HG03575 (cell line): ENCODE measurements at regions not wholly inside any gene's neighbourhood (a gene's known extent, or its start where the extent isn't known, plus 50 kb on each side); places are given as distances from the start of the nearest gene placed in this dataset.

Source experiments
- ATAC-seq: cut with Tn5 transposase; IDR thresholded peaks from one replicate; pipeline ENCODE4 v1.9.1; 2021; ENCODE audit not compliant: unreplicated experiment, insufficient number of reproducible peaks, low FRiP score; ENCODE audit errors: extremely low read depth

DNA sequence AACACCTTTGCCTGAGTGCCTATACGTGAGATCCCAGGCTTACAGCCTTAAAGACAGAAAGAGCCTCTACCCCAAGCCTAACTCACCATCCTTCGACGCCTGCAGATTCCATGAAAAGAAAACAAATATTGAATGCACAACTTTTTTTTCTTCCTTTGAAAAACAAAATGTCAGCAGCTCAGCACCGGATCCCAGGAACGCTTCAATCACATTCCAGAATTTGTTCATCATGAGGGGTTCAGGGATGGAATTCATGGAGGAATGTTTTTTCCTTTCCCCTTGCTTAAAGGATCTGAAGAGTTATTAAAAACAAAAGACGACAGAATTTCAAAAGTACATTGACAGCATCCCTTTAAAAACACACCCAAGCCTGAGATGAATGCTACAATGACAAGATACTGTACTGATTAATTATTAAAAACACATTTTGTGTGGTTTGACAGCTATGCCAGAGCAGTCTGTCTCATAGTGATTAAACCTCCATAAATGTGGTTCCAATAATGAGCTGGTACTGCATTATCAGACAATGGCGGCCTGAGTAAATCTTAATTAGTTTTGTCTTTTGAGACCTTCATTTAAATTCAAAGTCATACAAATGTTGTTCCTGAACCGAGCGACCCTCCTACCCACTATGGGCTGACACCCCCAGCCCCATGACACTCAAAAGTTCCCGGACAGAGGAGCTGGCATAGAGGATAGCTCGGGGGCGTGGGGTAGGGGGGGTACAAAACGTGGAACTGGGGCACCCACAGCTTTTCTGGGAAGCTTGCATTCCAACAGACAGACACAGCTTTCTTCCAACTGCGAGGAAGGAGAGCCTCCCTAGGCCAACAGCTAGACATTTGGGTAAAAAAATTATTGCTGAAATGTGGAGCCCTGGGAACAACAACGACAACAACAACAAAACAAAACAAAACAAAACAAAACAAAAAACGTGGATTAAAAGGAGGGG lies 227.5 kb downstream of the TTC32 start:
- ATAC-seq: no peak

DNA sequence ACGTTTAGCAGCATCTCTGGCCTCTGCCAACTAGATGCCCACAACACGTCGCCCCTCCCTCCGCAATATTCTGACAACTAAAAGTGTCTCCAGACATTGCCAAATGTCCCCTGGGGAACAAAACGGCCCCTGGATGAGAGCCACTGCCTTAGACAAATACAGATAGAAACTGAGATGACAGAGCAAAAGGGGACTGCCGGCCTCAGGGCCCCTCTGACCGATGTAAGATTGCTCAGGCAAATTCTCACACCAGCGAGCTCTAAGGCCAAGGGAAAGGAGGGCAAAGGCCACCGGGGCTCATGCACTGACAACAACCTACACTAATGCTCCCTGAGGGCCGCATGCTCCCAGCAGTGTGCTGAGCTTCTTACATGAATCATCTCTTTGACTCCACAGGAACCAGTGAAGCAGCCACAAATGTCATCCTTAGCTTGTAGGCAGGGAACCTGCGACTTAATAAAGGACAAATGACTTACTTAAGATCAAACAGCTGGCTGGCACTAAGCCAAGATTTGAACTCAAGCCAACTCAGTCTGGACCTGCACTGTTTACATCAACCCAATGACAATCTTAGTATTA lies 228.5 kb downstream of the TTC32 start:
- no peak for ATAC-seq

DNA sequence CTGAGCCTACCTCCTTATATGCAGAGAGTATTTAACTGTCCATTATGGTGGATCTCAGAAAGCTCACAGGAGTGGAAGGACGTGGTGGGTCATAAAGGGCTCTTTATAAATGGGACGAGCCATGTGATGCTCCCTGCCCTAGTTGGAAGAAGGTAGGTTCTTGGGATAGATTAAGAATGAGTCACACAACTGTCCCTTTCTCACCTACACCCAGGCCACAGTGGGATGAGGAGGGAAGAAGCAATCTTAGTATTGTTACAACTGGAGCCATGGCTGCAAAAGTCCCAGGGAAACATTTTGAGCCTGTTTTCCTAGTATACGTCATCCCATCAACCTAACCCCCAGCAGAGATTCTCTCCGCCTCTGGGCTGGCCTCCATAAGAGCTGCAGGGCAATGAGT lies 229.9 kb downstream of the TTC32 start:
- ATAC-seq: no peak

DNA sequence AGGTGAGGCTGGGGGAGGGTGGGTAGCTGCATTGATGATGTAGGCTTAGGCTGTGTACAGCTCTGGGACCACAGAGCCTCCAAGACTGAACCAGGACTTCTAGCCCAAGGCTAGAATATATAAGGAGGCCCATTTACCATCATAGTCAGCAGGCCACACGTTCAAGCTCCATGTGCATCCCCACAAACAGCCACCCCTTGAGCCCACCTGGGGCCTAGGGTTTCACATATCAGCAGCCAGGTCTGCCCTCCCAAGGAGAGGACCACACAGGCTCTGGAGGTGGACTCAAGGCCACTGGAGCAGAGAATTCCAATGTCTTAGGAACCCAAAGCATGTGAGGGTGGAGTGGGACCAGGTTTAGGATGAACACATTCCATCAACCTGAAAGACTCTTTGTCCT lies 230.5 kb downstream of the TTC32 start:
- no peak for ATAC-seq

DNA sequence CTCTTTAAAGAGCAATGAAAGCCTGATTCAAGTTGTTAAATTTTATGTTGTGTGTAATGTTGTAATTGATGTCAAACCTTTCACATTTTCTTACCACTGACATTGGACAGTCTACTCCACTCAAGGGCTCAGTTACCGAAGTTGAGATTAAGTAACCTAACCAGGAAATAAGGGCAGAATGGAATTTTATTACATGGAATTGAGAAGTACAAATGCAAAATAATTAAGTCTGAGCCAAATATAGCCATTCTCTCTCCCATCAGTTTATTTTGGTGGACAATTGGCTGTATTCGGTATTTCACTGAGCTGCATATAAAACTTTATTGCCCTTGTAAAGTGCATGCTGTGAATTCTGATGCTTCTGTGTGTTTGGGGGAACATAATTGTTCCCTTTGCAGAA lies 231.5 kb downstream of the TTC32 start:
- no peak for ATAC-seq

DNA sequence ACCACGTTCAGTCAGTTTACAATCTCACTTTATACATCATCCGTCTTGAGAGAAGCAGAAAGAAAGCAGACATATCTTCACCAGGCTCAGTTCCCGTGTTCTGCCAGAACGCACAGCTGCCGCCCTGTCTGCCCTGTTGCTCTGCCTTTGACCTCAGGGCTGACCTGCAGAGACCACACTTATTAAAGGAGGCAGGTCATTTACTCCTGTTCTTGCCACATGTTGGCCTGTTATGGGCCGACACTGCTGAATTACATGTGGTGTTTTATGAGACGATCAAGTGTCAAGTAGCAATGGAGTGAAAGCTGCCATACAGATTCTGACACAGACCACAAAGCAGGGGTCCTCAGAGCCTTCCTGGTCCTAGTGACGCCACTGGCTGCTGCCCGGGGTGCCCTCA lies 232.2 kb downstream of the TTC32 start:
- no peak for ATAC-seq

DNA sequence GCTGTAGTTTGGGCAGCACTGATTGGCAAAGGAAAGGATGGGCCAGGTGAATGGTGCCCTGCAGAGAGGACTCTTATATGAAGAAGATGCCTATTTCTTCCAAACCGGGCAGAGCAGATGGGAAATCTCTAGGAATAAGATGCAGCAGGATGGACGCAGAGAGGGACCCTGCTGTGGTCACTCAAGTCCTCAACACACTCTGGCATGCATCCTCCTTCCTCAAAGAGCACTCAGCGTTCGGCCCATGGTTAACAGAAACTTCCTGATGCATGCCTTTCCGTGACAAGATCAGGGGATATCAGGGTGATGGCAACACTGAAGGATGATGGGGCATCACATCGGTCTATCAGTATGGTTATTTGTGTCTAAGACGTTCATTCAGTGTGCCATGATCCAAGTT lies 232.7 kb downstream of the TTC32 start:
- no peak for ATAC-seq

DNA sequence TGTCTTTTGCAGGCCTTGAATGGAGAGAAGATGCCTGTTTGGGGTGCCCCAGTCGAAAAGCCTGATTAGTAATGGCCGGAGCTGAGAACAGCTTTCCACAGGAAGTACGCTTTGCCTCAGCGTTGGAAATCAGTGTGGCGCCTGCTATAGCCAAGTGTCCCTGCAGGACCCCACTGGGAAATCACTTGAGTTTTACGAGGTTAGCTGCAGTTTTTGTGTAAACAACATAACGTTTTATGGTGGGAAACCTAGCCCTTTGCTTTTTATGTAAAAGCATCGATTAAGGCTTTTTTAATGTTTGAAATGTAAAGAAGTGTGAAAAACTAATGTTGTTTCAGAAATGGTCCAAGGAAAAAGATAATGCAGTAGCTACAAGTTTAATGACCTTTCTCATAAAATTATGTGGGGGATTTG lies 234.2 kb downstream of the TTC32 start:
- ATAC-seq: no peak

DNA sequence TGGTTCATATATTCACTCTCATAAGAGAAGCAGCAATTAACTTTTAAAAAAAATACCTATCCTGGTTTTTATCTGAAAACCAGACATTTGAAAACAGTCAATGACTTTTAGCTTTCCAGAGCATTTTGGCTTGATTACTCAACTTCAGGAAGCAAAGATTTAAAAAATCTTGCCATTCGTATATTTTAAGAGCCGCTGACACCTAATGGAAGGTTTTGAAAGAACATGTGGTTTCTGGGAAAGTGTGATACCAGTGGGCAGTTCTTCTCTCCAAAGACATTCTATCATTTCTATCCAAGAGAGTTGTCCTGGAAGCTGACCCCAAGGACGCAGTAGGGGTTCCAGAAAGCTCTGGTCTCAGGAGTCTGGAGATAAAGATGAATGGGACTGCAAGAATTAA lies 234.7 kb downstream of the TTC32 start:
- no peak for ATAC-seq

DNA sequence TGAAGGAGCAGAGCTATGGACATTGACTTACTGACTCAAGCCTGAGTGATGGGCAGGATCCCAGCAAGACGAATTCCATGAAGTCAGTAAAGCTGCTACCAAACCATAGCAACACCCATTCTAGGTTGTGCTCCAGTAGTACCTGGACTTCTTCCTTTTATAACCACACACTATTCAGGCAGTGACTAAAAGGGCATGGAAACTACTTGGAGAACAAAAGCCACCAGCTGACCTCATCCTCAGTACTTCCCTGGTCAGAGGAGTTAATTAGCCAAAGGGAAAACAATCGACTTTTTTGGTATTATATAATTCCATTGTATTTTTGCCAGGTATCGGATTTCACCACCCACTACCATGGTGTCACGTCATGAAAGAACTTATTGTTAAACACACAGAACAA lies 237.1 kb downstream of the TTC32 start:
- no peak for ATAC-seq

DNA sequence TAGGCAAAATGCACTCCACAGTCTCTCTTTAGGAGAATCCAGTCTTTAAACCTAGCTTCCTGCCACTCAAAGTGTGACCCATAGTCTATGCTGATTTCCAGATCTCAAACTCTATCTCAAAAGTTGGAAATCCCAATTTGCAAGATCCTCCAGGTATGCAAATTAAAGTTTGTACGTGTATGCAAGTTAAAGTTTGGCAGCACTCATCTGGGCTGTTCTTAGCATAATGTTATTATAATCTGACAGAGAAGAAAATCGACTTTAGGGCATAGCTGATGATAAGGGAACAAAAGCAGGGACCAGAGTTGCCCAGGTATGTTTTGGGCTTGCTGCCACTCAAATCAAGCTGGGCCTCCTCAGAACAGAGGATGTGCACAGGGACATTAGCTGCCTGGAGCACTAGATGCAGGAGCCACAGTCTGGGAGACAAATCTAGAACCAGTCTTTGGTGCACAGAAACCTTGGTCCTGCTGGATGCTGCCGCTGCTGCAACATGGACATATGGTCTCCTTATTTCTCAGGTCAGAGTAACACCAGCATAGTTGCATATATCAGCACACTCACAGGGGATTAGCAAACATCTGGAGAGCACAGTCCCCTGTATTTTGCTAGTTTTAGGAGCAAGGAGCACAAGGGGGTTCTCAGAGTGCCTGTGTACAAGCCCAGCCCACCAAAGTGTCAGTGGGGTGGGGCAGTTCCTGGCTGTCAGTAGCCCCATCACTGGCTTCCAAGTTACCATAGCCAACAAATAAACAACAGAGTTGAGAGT lies 242.6 kb downstream of the TTC32 start:
- ATAC-seq: no peak

DNA sequence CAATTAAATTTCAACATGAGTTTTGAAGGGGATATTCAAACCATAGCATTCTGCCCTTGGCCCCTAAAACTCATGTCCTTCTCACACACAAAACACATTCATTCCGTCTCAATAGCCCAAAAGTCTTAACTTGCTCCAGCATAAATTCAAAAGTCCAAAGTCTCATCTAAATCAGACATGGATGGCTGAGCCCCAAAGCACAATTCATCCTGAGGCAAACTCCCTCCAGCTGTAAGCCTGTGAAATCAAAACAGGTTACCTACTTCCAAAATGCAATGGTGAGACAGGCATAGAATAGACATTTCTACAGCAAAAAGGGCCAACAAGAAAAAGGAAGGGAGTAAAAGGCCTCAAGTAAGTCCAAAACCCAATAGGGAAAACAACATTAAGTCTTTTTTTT lies 245.8 kb downstream of the TTC32 start:
- no peak for ATAC-seq

DNA sequence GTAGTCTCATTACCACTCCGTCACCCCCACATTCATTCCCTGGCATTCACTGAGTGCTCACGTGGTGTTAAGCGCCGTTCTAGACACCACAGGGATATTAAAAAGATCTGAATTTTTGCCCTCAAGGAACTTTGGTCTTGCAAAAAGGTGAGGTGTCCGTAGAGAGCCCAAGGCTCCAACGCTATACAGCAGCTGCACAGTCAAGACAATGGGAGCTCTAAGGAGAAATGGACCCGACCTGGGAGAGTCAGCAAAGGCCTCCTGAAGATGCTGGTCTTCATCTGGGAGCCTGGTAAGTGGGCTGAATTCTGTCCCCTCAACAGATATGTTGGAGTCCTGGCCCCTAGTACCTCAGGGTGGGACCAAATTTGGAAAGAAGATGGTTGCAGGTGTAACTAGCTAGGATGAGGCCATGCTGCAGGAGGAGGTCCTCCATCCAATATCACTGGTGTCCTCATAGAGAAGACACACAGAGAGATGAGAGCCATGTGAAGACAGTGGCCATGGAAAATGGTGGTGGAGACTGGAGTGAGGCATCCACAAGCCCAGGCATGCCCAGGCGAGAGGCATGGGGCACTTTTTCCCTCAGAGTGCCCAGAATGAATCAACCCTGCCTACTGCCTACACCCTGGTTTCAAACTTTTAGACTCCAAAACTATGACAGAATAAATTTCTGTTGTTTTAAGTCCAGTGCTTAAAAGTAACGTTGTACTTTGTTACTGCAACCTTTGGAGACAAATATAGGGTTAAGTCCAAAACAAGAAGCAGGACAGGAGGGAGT lies 247.3 kb downstream of the TTC32 start:
- no peak for ATAC-seq

DNA sequence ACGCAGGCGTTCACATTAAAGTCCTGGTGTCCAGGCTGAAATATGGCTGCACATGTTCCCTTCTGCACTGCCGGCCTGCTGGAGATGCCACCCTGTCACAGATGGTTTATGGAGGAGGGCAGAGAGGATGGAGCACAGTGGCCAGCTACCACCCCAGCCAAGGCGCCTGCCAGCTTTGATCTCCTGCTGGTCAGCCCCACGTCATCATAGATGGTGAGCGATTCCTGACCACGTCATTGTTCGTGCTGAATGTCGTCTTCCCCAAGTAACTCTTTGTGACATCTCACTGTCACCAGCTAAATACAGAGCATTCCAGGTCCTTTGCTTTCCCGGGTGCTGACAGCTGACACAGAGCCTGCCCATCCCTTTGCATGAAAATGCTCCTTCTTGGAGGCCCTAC lies 248.3 kb downstream of the TTC32 start:
- no peak for ATAC-seq

DNA sequence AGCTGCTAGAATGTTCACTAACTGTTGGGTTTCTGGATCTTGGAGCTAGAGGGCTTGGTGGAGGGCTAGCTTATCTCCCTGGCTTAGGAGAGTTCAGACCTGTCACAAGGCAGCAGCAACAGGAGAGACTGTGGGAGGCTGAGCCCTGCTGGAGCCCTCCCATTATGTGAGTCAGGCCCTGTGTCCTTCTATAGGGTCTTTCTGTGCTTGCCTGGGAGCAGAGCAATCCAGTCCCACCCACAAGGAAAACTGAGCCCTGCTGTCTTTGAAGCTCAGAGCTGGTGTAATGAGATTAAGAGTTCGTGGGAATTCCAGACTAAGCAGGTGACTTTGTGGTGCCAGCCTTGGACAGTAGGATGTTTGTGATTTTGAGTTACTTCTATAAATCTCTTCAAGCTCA lies 249.0 kb downstream of the TTC32 start:
- no peak for ATAC-seq

DNA sequence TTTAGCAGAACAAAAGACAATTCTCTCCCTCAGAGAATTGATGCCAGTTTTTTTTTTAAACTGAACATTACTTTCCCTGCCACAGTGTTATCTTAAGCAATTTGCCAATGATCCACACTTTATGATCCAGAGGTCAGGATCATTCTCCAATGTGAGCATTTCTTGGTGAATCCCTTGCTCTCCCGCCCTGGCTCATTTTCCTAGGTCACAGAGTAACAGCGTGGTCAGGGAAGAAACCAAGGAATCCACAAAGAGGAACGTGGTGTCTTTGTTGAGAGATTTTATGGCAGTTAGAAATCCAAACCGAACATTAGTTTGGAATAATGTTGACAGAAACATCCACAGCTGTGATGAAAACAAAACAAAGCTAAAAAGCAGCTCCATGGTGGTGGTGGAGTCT lies 250.3 kb downstream of the TTC32 start:
- ATAC-seq: no peak

DNA sequence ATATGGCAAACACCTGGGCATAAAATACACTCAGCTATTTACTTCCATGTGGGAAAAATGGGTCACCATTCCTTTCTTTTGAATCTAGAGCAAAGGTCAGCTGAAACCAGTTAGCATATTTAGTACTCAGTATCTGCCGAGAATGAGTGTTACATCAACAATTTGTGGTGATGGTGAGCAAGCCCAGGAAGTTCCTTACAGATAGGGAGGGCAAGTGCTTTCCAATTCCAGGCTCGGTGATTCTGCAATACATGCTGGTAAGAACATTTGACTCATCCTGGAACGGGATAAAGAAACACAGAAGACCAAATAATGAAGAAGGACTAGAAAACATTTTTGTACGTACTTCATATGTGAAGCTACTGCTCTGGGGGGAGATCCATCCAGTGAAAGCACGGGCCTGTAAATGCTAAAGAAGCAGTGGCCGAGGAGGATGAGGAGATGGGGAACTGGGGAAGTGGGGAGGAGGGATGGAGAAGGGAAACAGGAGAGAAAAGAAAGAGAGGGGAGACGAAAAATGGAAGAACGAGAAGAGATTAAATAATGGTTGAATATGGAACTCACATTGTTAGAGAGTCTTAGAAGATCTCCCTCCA lies 251.9 kb downstream of the TTC32 start:
- no peak for ATAC-seq

DNA sequence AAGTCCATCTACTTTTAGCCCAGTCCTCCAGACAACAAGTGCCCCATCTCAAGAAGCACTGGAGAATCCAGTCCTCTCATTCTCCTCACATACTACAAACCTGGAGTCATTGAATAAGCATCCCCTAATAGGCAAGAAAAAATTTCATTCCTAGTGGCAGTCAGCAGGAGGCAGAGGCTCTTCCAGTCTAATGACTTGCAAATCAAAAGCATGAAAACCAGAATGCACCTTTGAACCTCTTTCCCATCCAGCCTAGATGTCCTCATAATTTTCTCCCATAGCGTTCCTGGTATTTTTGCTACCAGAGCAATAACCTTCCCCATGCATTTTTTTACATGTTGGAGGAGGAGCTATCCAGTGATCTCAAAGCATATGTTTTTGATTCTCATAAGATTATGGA lies 252.6 kb downstream of the TTC32 start:
- no peak for ATAC-seq

DNA sequence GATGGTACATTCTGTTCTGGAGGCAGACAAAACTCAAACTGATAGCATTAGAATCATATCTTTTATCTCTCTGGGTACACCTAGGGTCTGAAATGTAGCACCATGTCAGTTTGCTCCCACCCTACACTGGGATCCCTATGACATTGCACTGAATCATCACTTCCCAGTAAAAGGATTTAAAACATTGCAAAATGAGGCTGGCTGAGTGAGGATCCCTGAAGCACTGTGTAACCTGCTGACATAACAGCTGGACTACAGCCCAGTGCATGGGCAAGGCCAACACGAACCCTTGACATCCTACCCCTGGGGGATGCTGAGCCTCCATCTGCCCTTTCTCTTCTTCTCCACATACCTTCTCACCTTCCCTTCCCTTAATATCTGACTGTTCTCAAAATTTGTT lies 253.2 kb downstream of the TTC32 start:
- no peak for ATAC-seq
